ENCODE measurements at regions not wholly inside any gene's neighbourhood (a gene's known extent, or its start where the extent isn't known, plus 50 kb on each side); places are given as distances from the start of the nearest gene placed in this dataset.
"Not testable (repeated sequence)": the region's sequence is repeated elsewhere in the genome, so short reads cannot be mapped to it uniquely, and the experiment has no call there.

- no peak for TF ChIP-seq CTCF (conservative IDR thresholded peaks at IDR 0.05; ENCODE audit: control insufficient read depth, insufficient read depth, low read depth, low read length)
- no peak overlapping the region for H3K4me3 ChIP-seq (ENCODE audit: control insufficient read depth, low read depth, low read length)
Observed at GRCh38 chr3:74921676-74922075, 307.2 kb upstream of the CNTN3 start.

GRCh38 chr3:74920721-74921350 is 306.4 kb upstream of the CNTN3 start:
- H3K4me3 ChIP-seq (ENCODE audit: control insufficient read depth, low read depth, low read length): no peak overlapping the region
- no peak for DNase-seq (ENCODE audit: low read depth)
- TF ChIP-seq CTCF (conservative IDR thresholded peaks at IDR 0.05; ENCODE audit: control insufficient read depth, insufficient read depth, low read depth, low read length): no peak

More at GRCh38 chr3:74921676-74922075, 307.2 kb upstream of the CNTN3 start:
- no peak for DNase-seq (ENCODE audit: low read depth)

- no peak overlapping the region for H3K4me3 ChIP-seq (ENCODE audit: control insufficient read depth, low read depth, low read length)
- no peak for TF ChIP-seq CTCF (conservative IDR thresholded peaks at IDR 0.05; ENCODE audit: control insufficient read depth, insufficient read depth, low read depth, low read length)
- no peak for DNase-seq (ENCODE audit: low read depth)
Observed at GRCh38 chr3:74916696-74917095, 302.2 kb upstream of the CNTN3 start.

GRCh38 chr3:74906181-74906580 is 291.7 kb upstream of the CNTN3 start:
- no peak overlapping the region for H3K4me3 ChIP-seq (ENCODE audit: control insufficient read depth, low read depth, low read length)
- no peak for TF ChIP-seq CTCF (conservative IDR thresholded peaks at IDR 0.05; ENCODE audit: control insufficient read depth, insufficient read depth, low read depth, low read length)
- no peak for DNase-seq (ENCODE audit: low read depth)

- no peak for DNase-seq (ENCODE audit: low read depth)
- no peak overlapping the region for H3K4me3 ChIP-seq (ENCODE audit: control insufficient read depth, low read depth, low read length)
- no peak for TF ChIP-seq CTCF (conservative IDR thresholded peaks at IDR 0.05; ENCODE audit: control insufficient read depth, insufficient read depth, low read depth, low read length)
Observed at GRCh38 chr3:74905478-74905877, 291.0 kb upstream of the CNTN3 start.

- no peak for TF ChIP-seq CTCF (conservative IDR thresholded peaks at IDR 0.05; ENCODE audit: control insufficient read depth, insufficient read depth, low read depth, low read length)
- H3K4me3 ChIP-seq (ENCODE audit: control insufficient read depth, low read depth, low read length): no peak overlapping the region
- no peak for DNase-seq (ENCODE audit: low read depth)
Observed at GRCh38 chr3:74904646-74905045, 290.2 kb upstream of the CNTN3 start.

GRCh38 chr3:74899796-74900516 is 285.5 kb upstream of the CNTN3 start:
- not testable (repeated sequence) for H3K4me3 ChIP-seq (ENCODE audit: control insufficient read depth, low read depth, low read length); DNase-seq (ENCODE audit: low read depth)

Data from fibroblast of mammary gland (primary cell).